Upper lobe of right lung (tissue), 1 donor: ENCODE measurements at regions not wholly inside any gene's neighbourhood (a gene's known extent, or its start where the extent isn't known, plus 50 kb on each side); places are given as distances from the start of the nearest gene placed in this dataset.

Experiments used
- ATAC-seq: fragments of 200-7000 bp; cut with Tn5 transposase; one replicate; pipeline ENCODE4 v1.9.1; 2020; ENCODE audit warnings: mild to moderate bottlenecking, moderate library complexity
- DNase-seq: peaks from one replicate; pipeline ENCODE4 v3.0.0-alpha.2; 2020
- H3K27ac ChIP-seq: fragments of 200-600 bp; one replicate; pipeline ENCODE4 v1.8.0; 2022
- H3K27me3 ChIP-seq: fragments of 200-600 bp; one replicate; pipeline ENCODE4 v1.8.0; 2022; ENCODE audit warnings: mild to moderate bottlenecking
- H3K36me3 ChIP-seq: fragments of 200-600 bp; one replicate; pipeline ENCODE4 v1.8.0; 2022
- H3K4me1 ChIP-seq: fragments of 200-600 bp; one replicate; pipeline ENCODE4 v1.8.0; 2022
- H3K4me3 ChIP-seq: fragments of 200-600 bp; one replicate; pipeline ENCODE4 v1.8.0; 2022; ENCODE audit warnings: mild to moderate bottlenecking
- H3K9me3 ChIP-seq: fragments of 200-600 bp; one replicate; pipeline ENCODE4 v1.8.0; 2022
- CTCF ChIP-seq: fragments of 200-600 bp; IDR thresholded peaks from one replicate; pipeline ENCODE4 v1.8.0; 2022; ENCODE audit warnings: antibody characterized with exemption
- intact Hi-C: fragments of 100-400 bp; cut with DNase I; formaldehyde crosslinking; loops from one replicate; pipeline ENCODE4 v1.11.0; 2022
- donor health status: DM: no; HTN: yes; CAD: no; lungs with severe emphysema.

GRCh38 chrX:145609951-145610511 lies 207.6 kb upstream of the SLITRK2 start:
- no peak for ATAC-seq
- no peak for TF ChIP-seq CTCF
- Histone ChIP-seq H3K9me3 (no peaks in the 10 kb centered on the region), H3K4me1 (no peaks in the 10 kb centered on the region), H3K36me3 (no peaks in the 10 kb centered on the region), H3K27me3 (no peaks in the 10 kb centered on the region), H3K4me3 (no peak overlapping the region), H3K27ac (no peak overlapping the region)
- intact Hi-C loops = no loop called here
- no peak for DNase-seq

GRCh38 chrX:145613894-145614293 lies 203.7 kb upstream of the SLITRK2 start:
- ATAC-seq = no peak
- Histone ChIP-seq H3K4me3 (no peak overlapping the region), H3K9me3 (no peaks in the 10 kb centered on the region), H3K4me1 (no peaks in the 10 kb centered on the region), H3K27me3 (no peaks in the 10 kb centered on the region), H3K27ac (no peak overlapping the region), H3K36me3 (no peaks in the 10 kb centered on the region)
- no peak for DNase-seq
- intact Hi-C loops = no loop called here
- TF ChIP-seq CTCF = no peak

- H3K4me3 ChIP-seq = no peak overlapping the region
- H3K4me1 ChIP-seq = no peaks in the 10 kb centered on the region
- H3K36me3 ChIP-seq = no peaks in the 10 kb centered on the region
- ATAC-seq = no peak
- H3K9me3 ChIP-seq = no peaks in the 10 kb centered on the region
- no peak for TF ChIP-seq CTCF
- no peaks in the 10 kb centered on the region for H3K27me3 ChIP-seq
- intact Hi-C loops = no loop called here
- DNase-seq = no peak
- H3K27ac ChIP-seq = no peak overlapping the region
Measured at GRCh38 chrX:145620666-145621065, 197.0 kb upstream of the SLITRK2 start.

GRCh38 chrX:145623453-145623852 lies 194.2 kb upstream of the SLITRK2 start:
- Histone ChIP-seq H3K27ac (no peak overlapping the region), H3K4me1 (no peaks in the 10 kb centered on the region), H3K36me3 (no peaks in the 10 kb centered on the region), H3K4me3 (no peak overlapping the region), H3K27me3 (no peaks in the 10 kb centered on the region), H3K9me3 (no peaks in the 10 kb centered on the region)
- intact Hi-C loops = no loop called here
- ATAC-seq (no peak), DNase-seq (no peak)
- no peak for TF ChIP-seq CTCF

- no peak for TF ChIP-seq CTCF
- Histone ChIP-seq H3K9me3 (no peaks in the 10 kb centered on the region), H3K27ac (no peak overlapping the region), H3K27me3 (no peaks in the 10 kb centered on the region), H3K4me3 (no peak overlapping the region), H3K4me1 (no peaks in the 10 kb centered on the region), H3K36me3 (no peaks in the 10 kb centered on the region)
- ATAC-seq (no peak), DNase-seq (no peak)
- intact Hi-C loops = no loop called here
Measured at GRCh38 chrX:145630081-145630480, 187.5 kb upstream of the SLITRK2 start.

GRCh38 chrX:145630806-145631435 lies 186.7 kb upstream of the SLITRK2 start:
- Histone ChIP-seq H3K36me3 (no peaks in the 10 kb centered on the region), H3K4me1 (no peaks in the 10 kb centered on the region), H3K27ac (no peak overlapping the region), H3K9me3 (no peaks in the 10 kb centered on the region), H3K4me3 (no peak overlapping the region), H3K27me3 (no peaks in the 10 kb centered on the region)
- intact Hi-C loops = no loop called here
- ATAC-seq = no peak
- TF ChIP-seq CTCF = no peak
- DNase-seq = no peak
